Thoracic aorta (tissue), 2 donors: ENCODE measurements at regions not wholly inside any gene's neighbourhood (a gene's known extent, or its start where the extent isn't known, plus 50 kb on each side); places are given as distances from the start of the nearest gene placed in this dataset.
A peak's percentile ranks its signal among the peaks of the same experiment; 100 is the strongest.

ENCODE experiments used
- ATAC-seq: fragments of 150-250 bp; one replicate; pipeline ENCODE4 v1.8.0; 2017; ENCODE audit warnings: low read depth; ENCODE audit not compliant: insufficient number of reproducible peaks, low FRiP score
- DNase-seq: peaks from one replicate; pipeline ENCODE4 v3.0.0-alpha.2; 2020; ENCODE audit warnings: low spot score
- H3K27ac ChIP-seq, 2 donors: fragments of 200-600 bp; sonication (generic); 1 replicate in 1 of 2; 2 replicates in 1 of 2; pipeline ENCODE4 v1.5.1; 2016; ENCODE audit warnings: mild to moderate bottlenecking in 2 of 2, moderate library complexity in 2 of 2
- H3K27me3 ChIP-seq: fragments of 200-600 bp; sonication (generic); replicated peaks from 2 replicates; pipeline ENCODE4 v1.6.0; 2016; ENCODE audit warnings: mild to moderate bottlenecking; ENCODE audit not compliant: insufficient read depth
- H3K36me3 ChIP-seq: fragments of 200-600 bp; sonication (generic); one replicate; pipeline ENCODE4 v1.5.1; 2016
- H3K4me1 ChIP-seq, 2 donors: fragments of 200-600 bp; sonication (generic); 1 replicate in 1 of 2; 2 replicates in 1 of 2; pipeline versions ENCODE4 v1.5.1 to v1.6.0; 2016; ENCODE audit warnings: low read depth in 2 of 2, mild to moderate bottlenecking in 1 of 2; ENCODE audit not compliant: control insufficient read depth in 1 of 2
- H3K4me3 ChIP-seq: fragments of 200-600 bp; sonication (generic); 2 replicates; pipeline ENCODE4 v1.5.1; 2016; ENCODE audit warnings: mild to moderate bottlenecking
- H3K9me3 ChIP-seq: fragments of 200-600 bp; sonication (generic); 2 replicates; pipeline ENCODE4 v1.5.1; 2016
- CTCF ChIP-seq: fragments of 200-600 bp; sonication (generic); IDR thresholded peaks from one replicate; pipeline ENCODE4 v1.5.1; 2019; ENCODE audit warnings: antibody characterized with exemption

- no peaks in the 10 kb centered on the region for H3K9me3 ChIP-seq
- H3K4me1 ChIP-seq = peaks cover 5 to 14% of the 10 kb centered on the region in 2 donors
- H3K4me3 ChIP-seq = no peak overlapping the region
- H3K36me3 ChIP-seq = no peaks in the 10 kb centered on the region
- ATAC-seq (no peak), DNase-seq (no peak)
- no peaks in the 10 kb centered on the region for H3K27me3 ChIP-seq
- H3K27ac ChIP-seq = no peak overlapping the region
- TF ChIP-seq CTCF = no peak
Measured at GRCh38 chr17:71974051-71974450, 146.8 kb upstream of the SOX9 start.

- Histone ChIP-seq H3K27ac (peak overlapping the region; percentile 80 to 85), H3K4me3 (peak overlapping the region; percentile 76), H3K4me1 (peaks cover 5 to 14% of the 10 kb centered on the region in 2 donors), H3K27me3 (no peaks in the 10 kb centered on the region), H3K36me3 (no peaks in the 10 kb centered on the region), H3K9me3 (no peaks in the 10 kb centered on the region)
- no peak for TF ChIP-seq CTCF
- ATAC-seq (peak; percentile 41), DNase-seq (peak; percentile 9)
Measured at GRCh38 chr17:71975331-71975801, 145.5 kb upstream of the SOX9 start.

GRCh38 chr17:71976011-71976649 is 144.7 kb upstream of the SOX9 start:
- peak overlapping the region; percentile 19 to 33 for H3K27ac ChIP-seq
- no peaks in the 10 kb centered on the region for H3K27me3 ChIP-seq
- H3K36me3 ChIP-seq = no peaks in the 10 kb centered on the region
- peak; percentile 85 for DNase-seq
- H3K4me1 ChIP-seq = peaks cover 5 to 14% of the 10 kb centered on the region in 2 donors
- no peaks in the 10 kb centered on the region for H3K9me3 ChIP-seq
- ATAC-seq = peak; percentile 95
- H3K4me3 ChIP-seq = peak overlapping the region; percentile 42
- TF ChIP-seq CTCF = no peak

DNA sequence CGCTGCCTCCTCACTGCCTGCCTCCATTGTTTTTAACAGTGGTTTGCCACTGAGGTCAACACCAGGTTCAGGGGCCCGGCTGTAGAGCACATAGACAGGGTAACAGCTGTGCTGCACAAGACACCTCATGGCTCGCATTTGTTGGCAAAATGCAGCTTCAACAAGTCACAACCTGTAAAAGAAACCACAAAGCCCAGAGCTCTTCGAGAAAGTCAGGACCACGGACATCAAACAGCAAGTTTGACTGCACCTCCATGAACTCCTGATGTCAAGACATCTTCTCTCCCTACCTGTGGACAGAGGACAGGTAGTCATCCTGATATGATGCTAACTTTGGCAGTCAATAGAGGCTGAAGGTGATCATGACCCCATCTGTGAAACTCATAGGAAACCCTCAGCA is 142.4 kb upstream of the SOX9 start:
- DNase-seq (no peak), ATAC-seq (no peak)
- Histone ChIP-seq H3K27me3 (no peaks in the 10 kb centered on the region), H3K36me3 (no peaks in the 10 kb centered on the region), H3K27ac (no peak overlapping the region), H3K9me3 (no peaks in the 10 kb centered on the region), H3K4me1 (peaks cover 5 to 14% of the 10 kb centered on the region in 2 donors), H3K4me3 (no peak overlapping the region)
- TF ChIP-seq CTCF = no peak

DNA sequence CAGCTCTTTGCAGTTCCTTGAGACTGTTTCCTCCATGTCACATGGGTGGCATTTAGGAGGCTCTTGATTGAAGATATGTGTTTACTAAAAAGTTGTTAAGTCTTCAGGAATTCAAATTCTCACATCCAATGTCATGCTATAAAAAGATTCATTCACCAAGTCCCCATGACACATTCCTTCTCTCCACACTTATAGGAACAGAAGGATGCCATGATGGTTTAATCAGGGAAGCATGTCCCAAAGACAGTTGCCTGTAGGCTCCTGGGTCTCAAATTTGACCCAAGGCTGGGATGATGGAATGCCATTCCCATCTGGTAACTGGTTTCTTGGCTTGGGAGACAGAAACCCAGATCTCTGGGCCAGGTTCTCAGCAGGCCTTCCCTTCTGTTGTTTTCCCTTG is 140.6 kb upstream of the SOX9 start:
- Histone ChIP-seq H3K4me1 (peaks cover 0 to 4% of the 10 kb centered on the region in 2 donors), H3K36me3 (no peaks in the 10 kb centered on the region), H3K9me3 (no peaks in the 10 kb centered on the region), H3K27ac (no peak overlapping the region), H3K27me3 (no peaks in the 10 kb centered on the region), H3K4me3 (no peak overlapping the region)
- no peak for TF ChIP-seq CTCF
- DNase-seq = no peak
- ATAC-seq = no peak
